OCI-LY1 (cell line): ENCODE measurements at regions not wholly inside any gene's neighbourhood (a gene's known extent, or its start where the extent isn't known, plus 50 kb on each side); places are given as distances from the start of the nearest gene placed in this dataset.

Experiments
- CTCF ChIP-seq: fragments of 200-600 bp; sonication (generic), shearing (Covaris generic); IDR thresholded peaks from 2 replicates; pipeline ENCODE4 v1.5.1; 2017; ENCODE audit warnings: mild to moderate bottlenecking, antibody characterized with exemption, low read length, moderate library complexity, mixed read lengths
- EZH2 ChIP-seq: fragments of 200-600 bp; sonication (generic), shearing (Covaris generic); IDR thresholded peaks from 2 replicates; pipeline ENCODE4 v1.8.0; 2017; ENCODE audit warnings: borderline replicate concordance, mixed run types, mild to moderate bottlenecking, antibody characterized with exemption, low read length, moderate library complexity, mixed read lengths

DNA sequence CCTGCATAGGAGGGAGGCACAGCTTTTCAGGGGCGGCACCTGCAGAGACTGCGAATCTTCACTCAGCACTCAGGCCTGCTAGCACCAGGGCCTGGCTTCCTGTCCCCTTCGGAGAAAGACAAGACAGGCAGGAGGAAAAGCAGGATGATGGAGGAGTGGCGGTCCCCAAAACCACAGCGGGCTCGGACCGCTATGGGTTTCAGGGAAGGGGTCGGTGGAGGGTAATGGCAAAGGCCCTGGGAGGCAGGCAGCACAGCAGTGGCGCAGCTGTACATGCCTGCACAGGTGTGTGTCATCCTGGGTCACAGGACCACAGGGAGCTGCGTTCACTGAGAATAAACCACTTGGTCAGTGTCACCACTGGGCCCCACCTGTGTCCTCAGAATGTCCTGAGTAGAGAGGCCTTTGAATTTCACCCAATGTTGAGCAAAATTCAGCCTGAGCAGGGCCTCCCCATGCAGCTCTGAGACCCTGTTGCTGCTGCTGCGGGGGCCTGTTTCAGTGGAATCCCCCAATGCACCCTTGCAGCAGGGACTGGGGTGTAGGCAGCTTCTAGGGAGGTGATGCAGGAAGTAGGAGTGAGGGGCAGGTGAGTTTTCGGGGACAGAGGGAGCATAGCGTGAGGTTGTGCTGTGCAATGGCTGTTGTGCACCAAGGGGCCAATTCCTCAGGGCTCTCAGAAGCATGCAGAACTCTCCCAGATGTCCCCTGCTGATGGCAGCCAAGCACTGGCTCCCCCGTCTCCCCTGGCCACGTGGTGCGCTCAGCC is 90.6 kb upstream of the PPP2R2D start:
- TF ChIP-seq CTCF: no peak
- no peak for TF ChIP-seq EZH2
